Upper lobe of left lung (tissue), 4 donors: ENCODE measurements at regions not wholly inside any gene's neighbourhood (a gene's known extent, or its start where the extent isn't known, plus 50 kb on each side); places are given as distances from the start of the nearest gene placed in this dataset.

Source experiments
- EP300 ChIP-seq, 4 donors: sonication (generic); formaldehyde crosslinking; IDR thresholded peaks; one replicate each; pipeline ENCODE4 v1.5.1; 2017; ENCODE audit warnings: antibody characterized with exemption in 4 of 4, control low read depth in 2 of 4
- POLR2A ChIP-seq, 4 donors: fragments of 450-650 bp; IDR thresholded peaks; one replicate each; pipeline ENCODE4 v1.5.1; 2016 to 2017; ENCODE audit warnings: antibody characterized with exemption in 4 of 4, mild to moderate bottlenecking in 2 of 4
- POLR2AphosphoS5 ChIP-seq, 2 donors: sonication (generic); formaldehyde crosslinking; IDR thresholded peaks; one replicate each; pipeline ENCODE4 v1.5.1; 2017; ENCODE audit warnings: antibody characterized with exemption in 2 of 2
- TF ChIP-seq, protein P1 (sequence below), 6 experiments: fragments of 450-650 bp in 4 of 6; fragments of 200-600 bp in 2 of 6; sonication (generic) in 2 of 6; IDR thresholded peaks; one replicate each; pipeline ENCODE4 v1.5.1; 2016 to 2019; ENCODE audit warnings: antibody characterized with exemption in 6 of 6

- TF ChIP-seq, protein P1, sequence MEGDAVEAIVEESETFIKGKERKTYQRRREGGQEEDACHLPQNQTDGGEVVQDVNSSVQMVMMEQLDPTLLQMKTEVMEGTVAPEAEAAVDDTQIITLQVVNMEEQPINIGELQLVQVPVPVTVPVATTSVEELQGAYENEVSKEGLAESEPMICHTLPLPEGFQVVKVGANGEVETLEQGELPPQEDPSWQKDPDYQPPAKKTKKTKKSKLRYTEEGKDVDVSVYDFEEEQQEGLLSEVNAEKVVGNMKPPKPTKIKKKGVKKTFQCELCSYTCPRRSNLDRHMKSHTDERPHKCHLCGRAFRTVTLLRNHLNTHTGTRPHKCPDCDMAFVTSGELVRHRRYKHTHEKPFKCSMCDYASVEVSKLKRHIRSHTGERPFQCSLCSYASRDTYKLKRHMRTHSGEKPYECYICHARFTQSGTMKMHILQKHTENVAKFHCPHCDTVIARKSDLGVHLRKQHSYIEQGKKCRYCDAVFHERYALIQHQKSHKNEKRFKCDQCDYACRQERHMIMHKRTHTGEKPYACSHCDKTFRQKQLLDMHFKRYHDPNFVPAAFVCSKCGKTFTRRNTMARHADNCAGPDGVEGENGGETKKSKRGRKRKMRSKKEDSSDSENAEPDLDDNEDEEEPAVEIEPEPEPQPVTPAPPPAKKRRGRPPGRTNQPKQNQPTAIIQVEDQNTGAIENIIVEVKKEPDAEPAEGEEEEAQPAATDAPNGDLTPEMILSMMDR (IDR thresholded peaks at IDR 0.05) = no peak
- TF ChIP-seq POLR2A (IDR thresholded peaks at IDR 0.05) = no peak
- TF ChIP-seq POLR2AphosphoS5 (IDR thresholded peaks at IDR 0.05) = no peak
- no peak for TF ChIP-seq EP300 (IDR thresholded peaks at IDR 0.05)
Measured at GRCh38 chr3:127065138-127065427, 82.2 kb downstream of the PLXNA1 start.
